ENCODE measurements at regions not wholly inside any gene's neighbourhood (a gene's known extent, or its start where the extent isn't known, plus 50 kb on each side); places are given as distances from the start of the nearest gene placed in this dataset.
"Not testable (repeated sequence)": the region's sequence is repeated elsewhere in the genome, so short reads cannot be mapped to it uniquely, and the experiment has no call there.

DNA sequence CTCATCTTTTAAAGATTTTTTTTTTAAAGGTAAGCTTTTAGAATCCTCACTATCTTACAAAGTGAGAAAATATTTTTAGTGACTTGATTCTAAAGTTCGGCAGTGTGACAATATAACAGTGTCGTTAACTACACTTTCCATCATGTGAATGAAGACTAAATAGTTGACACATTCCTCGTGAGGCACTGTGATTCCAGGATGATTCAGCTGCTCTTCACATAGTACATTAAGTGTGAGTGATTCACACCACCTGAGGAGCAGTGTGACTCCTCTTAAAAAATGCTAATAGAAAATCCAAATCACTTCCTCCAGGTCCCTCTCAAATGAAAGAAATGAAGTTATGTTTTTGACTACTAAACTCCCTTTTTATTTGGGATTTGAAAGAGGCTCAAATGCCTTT, 589.5 kb downstream of the GABRG2 start:
- Mint-ChIP-seq H3K4me1 (no peaks in the 10 kb centered on the region), H3K27ac (no peak overlapping the region), H3K36me3 (no peaks in the 10 kb centered on the region), H3K9me3 (peaks cover 0 to 8% of the 10 kb centered on the region in 2 donors), H3K4me3 (no peak overlapping the region), H3K27me3 (no peaks in the 10 kb centered on the region)
- ATAC-seq (replicated peaks) (no peak), DNase-seq (no peak)

DNA sequence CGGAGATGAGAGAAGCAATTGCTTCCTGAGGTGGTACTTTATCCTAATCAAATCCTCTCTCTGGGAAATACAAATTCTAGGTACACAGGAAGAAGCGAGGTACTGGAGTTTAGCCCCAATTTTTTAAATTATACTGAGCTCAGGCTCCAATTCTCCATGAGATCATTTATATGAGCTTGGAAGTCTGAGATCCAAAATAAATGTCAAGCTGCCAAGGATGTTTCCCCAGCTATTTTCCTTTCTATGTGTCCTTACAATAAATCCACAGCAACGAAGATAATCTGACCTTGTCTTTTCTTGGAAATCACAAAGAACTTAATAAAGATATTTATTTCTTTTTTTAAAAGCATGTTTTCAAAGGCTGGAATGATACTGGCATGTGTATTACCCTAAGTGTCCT, 597.3 kb downstream of the GABRG2 start:
- H3K4me3 Mint-ChIP-seq: no peak overlapping the region
- DNase-seq: no peak
- no peaks in the 10 kb centered on the region for H3K27me3 Mint-ChIP-seq
- no peak for ATAC-seq (replicated peaks)
- peaks cover 0 to 2% of the 10 kb centered on the region in 2 donors for H3K9me3 Mint-ChIP-seq
- H3K4me1 Mint-ChIP-seq: no peaks in the 10 kb centered on the region
- no peak overlapping the region for H3K27ac Mint-ChIP-seq
- no peaks in the 10 kb centered on the region for H3K36me3 Mint-ChIP-seq

DNA sequence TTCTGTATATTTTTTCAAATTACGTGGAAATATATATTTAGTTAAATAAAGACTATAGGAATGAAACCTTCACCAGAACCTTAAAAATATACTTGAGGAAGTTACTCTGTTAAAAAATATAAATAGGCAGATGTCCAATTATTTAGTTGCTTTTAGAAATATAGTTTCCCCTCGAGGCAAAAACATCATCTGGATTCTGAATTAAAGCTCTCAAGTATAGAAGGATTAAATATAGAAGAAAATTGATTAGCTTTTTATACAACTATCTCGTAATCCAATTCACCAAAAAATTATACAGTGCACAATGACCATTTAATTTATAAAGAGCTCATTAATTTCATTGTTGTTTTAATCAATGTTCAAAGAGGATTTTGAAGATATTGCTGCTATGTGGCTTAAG, 601.4 kb downstream of the GABRG2 start:
- Mint-ChIP-seq H3K4me1 (no peaks in the 10 kb centered on the region), H3K27ac (no peak overlapping the region), H3K27me3 (no peaks in the 10 kb centered on the region), H3K9me3 (peaks cover 0 to 2% of the 10 kb centered on the region in 2 donors), H3K4me3 (no peak overlapping the region), H3K36me3 (no peaks in the 10 kb centered on the region)
- no peak for DNase-seq
- no peak for ATAC-seq (replicated peaks)

DNA sequence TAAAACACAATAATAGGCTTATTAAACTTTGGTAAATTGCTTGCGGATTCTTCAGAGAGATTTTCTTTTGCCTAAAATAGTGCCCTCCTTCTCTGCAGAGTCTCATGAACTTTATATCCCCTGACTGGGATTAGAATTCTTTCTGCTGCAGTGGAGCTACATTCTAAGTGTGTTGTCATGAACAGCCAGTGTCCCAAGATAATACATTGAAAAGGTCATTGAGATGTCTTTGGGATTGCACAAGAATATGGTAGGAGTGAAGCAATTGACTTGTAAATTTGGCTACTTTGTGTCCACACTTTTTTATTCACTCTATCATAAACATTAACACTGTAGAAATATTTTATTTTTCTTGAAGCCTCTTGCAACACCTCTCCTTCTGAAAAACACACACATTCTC, 604.5 kb downstream of the GABRG2 start:
- H3K27me3 Mint-ChIP-seq: no peaks in the 10 kb centered on the region
- ATAC-seq (replicated peaks): no peak
- H3K27ac Mint-ChIP-seq: no peak overlapping the region
- DNase-seq: no peak
- H3K4me3 Mint-ChIP-seq: no peak overlapping the region
- no peaks in the 10 kb centered on the region for H3K36me3 Mint-ChIP-seq
- peaks cover 2 to 7% of the 10 kb centered on the region in 2 donors for H3K9me3 Mint-ChIP-seq
- H3K4me1 Mint-ChIP-seq: no peaks in the 10 kb centered on the region

DNA sequence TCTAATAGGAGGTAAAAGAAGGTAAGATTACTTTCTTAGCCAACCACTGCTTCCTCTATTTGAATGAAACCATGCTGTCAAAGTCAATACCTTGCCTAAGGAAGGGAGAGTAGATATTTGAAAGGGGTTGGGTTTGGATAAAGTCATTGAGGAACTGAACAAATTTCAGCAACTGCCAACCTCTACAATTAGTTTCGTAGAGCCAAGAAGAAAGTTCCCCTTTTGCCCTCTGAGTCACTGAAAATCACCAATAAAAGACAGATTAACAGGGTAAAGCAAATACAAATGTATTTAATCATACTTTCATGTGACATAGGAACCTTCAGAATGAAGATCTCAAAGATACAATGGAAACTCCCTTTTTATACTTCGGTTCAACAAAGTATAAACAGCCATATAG, 615.7 kb downstream of the GABRG2 start:
- H3K27ac Mint-ChIP-seq: no peak overlapping the region
- peaks cover 3 to 10% of the 10 kb centered on the region in 2 donors for H3K9me3 Mint-ChIP-seq
- DNase-seq: no peak
- no peaks in the 10 kb centered on the region for H3K27me3 Mint-ChIP-seq
- no peaks in the 10 kb centered on the region for H3K36me3 Mint-ChIP-seq
- peaks cover 0 to 5% of the 10 kb centered on the region in 2 donors for H3K4me1 Mint-ChIP-seq
- H3K4me3 Mint-ChIP-seq: no peak overlapping the region
- peak; percentile 59 to 85 for ATAC-seq (replicated peaks)

DNA sequence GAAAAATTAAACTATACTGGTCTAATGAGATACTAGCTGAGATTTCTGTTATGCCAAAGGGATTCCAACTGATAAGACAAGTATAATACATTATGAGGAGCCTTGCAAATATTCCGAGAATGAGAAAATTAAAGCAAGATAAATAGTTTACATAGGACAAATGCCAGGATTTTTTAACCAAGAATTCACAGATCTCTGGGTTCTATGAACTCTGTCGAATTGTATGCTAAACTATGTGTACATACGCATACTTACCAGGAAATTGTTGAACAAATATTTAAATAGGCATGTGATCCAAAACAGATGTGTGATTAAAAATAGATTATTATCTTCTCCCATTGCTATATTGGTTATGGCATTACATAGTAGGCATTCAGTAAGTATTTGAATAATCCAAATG, 616.6 kb downstream of the GABRG2 start:
- Mint-ChIP-seq H3K27me3 (no peaks in the 10 kb centered on the region), H3K36me3 (no peaks in the 10 kb centered on the region), H3K4me1 (peaks cover 0 to 5% of the 10 kb centered on the region in 2 donors), H3K4me3 (no peak overlapping the region), H3K9me3 (peaks cover 3 to 14% of the 10 kb centered on the region in 2 donors), H3K27ac (peak overlapping the region; percentile 6)
- DNase-seq (no peak), ATAC-seq (replicated peaks) (no peak)

DNA sequence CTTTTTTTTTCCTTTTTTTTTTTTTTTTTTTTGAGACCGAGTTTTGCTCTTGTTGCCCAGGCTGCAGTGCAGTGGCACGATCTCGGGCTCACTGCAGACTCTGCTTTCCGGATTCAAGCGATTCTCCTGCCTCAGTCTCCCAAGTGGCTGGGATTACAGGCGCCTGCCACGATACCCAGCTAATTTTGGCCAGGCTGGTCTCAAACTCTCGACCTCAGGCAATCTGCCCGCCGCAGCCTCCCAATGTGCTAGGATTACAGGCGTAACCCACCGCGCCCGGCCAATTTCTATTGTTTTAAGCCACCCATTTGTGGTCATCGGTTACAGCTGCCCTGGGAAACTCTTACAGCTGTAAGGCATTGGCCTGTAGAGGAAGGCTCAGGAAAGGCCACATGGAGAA, 617.7 kb downstream of the GABRG2 start:
- Mint-ChIP-seq H3K9me3 (peaks cover 3 to 14% of the 10 kb centered on the region in 2 donors), H3K4me3 (no peak overlapping the region), H3K27ac (no peak overlapping the region), H3K27me3 (no peaks in the 10 kb centered on the region), H3K4me1 (peaks cover 0 to 5% of the 10 kb centered on the region in 2 donors), H3K36me3 (no peaks in the 10 kb centered on the region)
- DNase-seq (no peak), ATAC-seq (replicated peaks) (no peak)

DNA sequence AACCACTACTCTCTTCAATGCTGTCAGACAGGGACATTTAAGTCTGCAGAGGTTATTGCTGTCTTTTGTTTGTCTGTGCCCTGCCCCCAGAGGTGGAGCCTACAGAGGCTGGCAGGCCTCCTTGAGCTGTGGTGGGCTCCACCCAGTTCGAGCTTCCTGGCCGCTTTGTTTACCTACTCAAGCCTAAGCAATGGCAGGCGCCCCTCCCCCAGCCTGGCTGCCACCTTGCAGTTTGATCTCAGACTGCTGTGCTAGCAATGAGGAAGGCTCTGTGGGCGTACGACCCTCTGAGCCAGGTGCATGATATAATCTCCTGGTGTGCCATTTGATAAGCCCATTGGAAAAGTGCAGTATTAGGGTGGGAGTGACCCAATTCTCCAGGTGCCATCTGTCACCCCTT, 628.7 kb downstream of the GABRG2 start:
- DNase-seq; ATAC-seq (replicated peaks); H3K27ac Mint-ChIP-seq; H3K9me3 Mint-ChIP-seq; H3K4me3 Mint-ChIP-seq; H3K4me1 Mint-ChIP-seq; H3K36me3 Mint-ChIP-seq; H3K27me3 Mint-ChIP-seq: not testable (repeated sequence)

DNA sequence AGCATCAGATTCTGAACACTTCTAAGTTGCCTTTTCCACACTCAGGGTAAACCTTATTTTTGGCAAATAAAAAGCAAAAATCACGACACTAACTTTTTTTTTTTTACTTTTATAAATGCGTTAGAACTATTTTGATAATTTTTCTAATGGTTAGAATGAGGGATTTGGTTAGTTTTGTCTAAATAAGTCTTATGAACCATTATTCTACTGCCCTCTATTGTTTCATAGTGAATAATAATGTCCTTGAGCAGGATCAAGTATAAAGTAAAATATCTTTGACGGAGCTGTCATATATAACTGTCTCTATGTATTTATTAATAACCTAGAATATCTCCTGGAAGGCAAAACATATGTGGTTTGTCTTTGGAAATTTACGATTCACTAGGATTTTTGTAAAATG, 631.8 kb downstream of the GABRG2 start:
- H3K4me1 Mint-ChIP-seq: no peaks in the 10 kb centered on the region
- peaks cover 4% of the 10 kb centered on the region in 2 donors for H3K9me3 Mint-ChIP-seq
- no peaks in the 10 kb centered on the region for H3K27me3 Mint-ChIP-seq
- no peak overlapping the region for H3K27ac Mint-ChIP-seq
- DNase-seq: no peak
- ATAC-seq (replicated peaks): no peak
- no peaks in the 10 kb centered on the region for H3K36me3 Mint-ChIP-seq
- no peak overlapping the region for H3K4me3 Mint-ChIP-seq

DNA sequence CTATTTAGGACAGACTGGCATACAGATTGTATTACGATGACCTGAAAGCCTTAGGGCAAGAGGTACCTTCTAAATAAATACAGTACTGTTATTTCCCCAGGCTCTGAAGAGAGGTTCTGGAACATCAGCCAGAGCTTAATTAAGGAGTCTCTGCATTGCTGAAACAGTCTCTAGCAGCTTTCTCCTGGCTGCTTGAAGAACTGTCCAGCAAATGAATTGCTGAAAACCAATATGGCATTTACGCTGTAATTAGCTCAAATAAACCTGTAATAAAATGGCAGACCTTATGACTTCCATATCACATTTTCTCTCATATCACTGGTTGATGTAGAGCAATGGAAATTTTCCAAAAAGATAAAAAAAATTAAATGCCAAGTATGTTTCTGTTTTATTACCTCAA, 636.3 kb downstream of the GABRG2 start:
- Mint-ChIP-seq H3K36me3 (no peaks in the 10 kb centered on the region), H3K9me3 (peaks cover 0 to 1% of the 10 kb centered on the region in 2 donors), H3K4me1 (no peaks in the 10 kb centered on the region), H3K27ac (no peak overlapping the region), H3K4me3 (no peak overlapping the region), H3K27me3 (no peaks in the 10 kb centered on the region)
- DNase-seq (no peak), ATAC-seq (replicated peaks) (no peak)

DNA sequence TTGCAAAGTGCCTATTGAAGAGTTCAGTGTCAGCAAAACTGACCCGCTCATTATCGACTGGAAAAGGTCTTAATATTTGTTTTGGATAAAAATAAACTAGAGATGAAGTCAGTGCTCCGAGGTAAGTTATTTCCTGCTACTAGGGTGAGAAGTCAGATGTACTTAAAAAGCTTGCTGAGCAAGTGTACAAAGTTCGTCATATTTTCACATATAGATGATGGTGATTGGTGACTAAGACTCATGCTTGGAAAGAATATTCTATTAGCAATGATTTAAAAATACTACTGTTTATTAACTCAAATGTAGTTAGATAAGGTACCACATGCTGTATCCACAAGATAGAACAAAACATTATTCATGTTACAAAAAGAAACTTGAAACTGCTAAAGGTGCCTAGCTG, 643.7 kb downstream of the GABRG2 start:
- H3K36me3 Mint-ChIP-seq: no peaks in the 10 kb centered on the region
- no peaks in the 10 kb centered on the region for H3K27me3 Mint-ChIP-seq
- H3K4me1 Mint-ChIP-seq: no peaks in the 10 kb centered on the region
- peaks cover 0 to 2% of the 10 kb centered on the region in 2 donors for H3K9me3 Mint-ChIP-seq
- DNase-seq: no peak
- no peak for ATAC-seq (replicated peaks)
- H3K27ac Mint-ChIP-seq: no peak overlapping the region
- H3K4me3 Mint-ChIP-seq: no peak overlapping the region

DNA sequence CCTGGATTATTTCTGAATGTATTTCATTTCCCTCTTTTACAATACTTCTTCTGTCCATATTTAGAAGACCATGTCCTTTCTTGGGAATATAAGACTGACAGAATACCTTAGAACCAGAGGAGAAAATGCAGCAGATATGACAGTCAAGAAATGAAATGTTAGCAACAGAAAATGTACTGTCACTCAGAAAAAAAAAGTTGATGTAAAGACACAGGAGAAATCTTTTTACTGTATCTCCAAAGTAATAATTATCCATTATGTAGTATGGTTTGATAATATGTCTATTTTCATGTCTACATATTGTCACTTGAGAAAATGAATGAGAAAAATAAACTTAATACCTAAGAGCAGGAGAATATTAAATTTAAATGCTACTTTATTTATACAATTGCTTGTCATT, 652.1 kb downstream of the GABRG2 start:
- Mint-ChIP-seq H3K9me3 (peaks cover 5 to 10% of the 10 kb centered on the region in 2 donors), H3K27ac (no peak overlapping the region), H3K36me3 (no peaks in the 10 kb centered on the region), H3K4me1 (no peaks in the 10 kb centered on the region), H3K27me3 (no peaks in the 10 kb centered on the region), H3K4me3 (no peak overlapping the region)
- DNase-seq: no peak
- no peak for ATAC-seq (replicated peaks)

DNA sequence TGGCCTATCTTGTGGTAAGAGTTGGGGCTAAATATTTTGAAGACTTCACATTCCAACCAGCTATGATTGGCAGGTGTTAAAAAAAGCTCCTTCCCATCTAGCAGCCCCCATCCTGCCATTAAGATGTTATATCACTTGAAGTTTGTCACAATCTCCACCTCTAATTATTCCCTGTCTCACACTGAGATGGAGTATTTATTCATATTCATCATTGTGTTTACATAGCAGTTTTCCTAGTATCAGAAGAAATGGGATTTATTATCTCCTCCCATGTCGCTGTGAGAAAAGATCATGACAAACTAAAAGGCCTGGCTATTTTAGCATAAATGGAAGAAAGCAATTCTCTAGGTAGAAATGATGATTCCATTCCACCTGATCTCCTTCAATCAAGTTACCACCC, 653.6 kb downstream of the GABRG2 start:
- DNase-seq: no peak
- ATAC-seq (replicated peaks): no peak
- Mint-ChIP-seq H3K36me3 (no peaks in the 10 kb centered on the region), H3K4me1 (no peaks in the 10 kb centered on the region), H3K4me3 (no peak overlapping the region), H3K27me3 (no peaks in the 10 kb centered on the region), H3K27ac (no peak overlapping the region), H3K9me3 (peaks cover 5 to 10% of the 10 kb centered on the region in 2 donors)

DNA sequence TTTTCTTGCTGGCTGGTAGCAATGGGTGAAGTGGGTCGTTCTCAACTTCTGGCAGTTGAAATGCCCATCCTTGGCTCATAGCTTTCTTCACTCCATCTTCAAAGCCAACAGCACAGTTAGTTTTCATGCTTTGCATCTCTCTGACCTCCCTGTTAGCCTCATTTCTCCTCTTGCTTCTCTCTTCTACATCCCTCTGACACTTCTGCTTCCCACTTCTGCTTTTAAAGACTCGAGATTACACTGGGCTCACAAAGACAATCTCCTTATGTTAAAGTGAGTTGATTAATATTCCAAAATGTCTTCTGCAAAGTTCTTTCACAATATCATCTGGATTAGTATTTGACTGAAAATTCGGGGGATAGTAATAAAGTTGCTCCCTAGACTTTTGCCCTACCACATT, 684.8 kb upstream of the CCNG1 start:
- H3K4me3 Mint-ChIP-seq: no peak overlapping the region
- no peak for DNase-seq
- H3K4me1 Mint-ChIP-seq: no peaks in the 10 kb centered on the region
- H3K27me3 Mint-ChIP-seq: no peaks in the 10 kb centered on the region
- H3K27ac Mint-ChIP-seq: no peak overlapping the region
- no peaks in the 10 kb centered on the region for H3K36me3 Mint-ChIP-seq
- peaks cover 0 to 5% of the 10 kb centered on the region in 2 donors for H3K9me3 Mint-ChIP-seq
- no peak for ATAC-seq (replicated peaks)

DNA sequence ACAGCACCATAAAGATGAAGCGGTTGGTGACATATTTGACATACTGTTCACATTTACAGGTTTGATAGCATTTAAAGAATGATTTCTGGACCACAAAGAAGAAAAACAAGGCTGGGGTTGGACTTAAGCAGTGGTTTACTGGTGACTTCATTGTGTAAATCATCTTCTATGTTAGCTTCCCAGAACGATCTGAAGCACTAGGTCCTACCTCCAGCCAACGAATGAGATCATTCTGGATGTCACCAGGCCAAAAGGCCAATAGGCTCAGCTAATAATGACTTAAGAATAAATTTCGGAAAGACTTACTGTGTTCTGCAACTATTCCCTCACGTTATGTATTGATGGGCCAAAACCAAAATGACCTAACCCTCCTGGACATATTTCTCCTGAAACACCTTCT, 675.3 kb upstream of the CCNG1 start:
- Mint-ChIP-seq H3K36me3 (no peaks in the 10 kb centered on the region), H3K27me3 (no peaks in the 10 kb centered on the region), H3K27ac (no peak overlapping the region), H3K4me3 (no peak overlapping the region), H3K9me3 (peaks cover 0 to 7% of the 10 kb centered on the region in 2 donors), H3K4me1 (no peaks in the 10 kb centered on the region)
- DNase-seq (no peak), ATAC-seq (replicated peaks) (no peak)

DNA sequence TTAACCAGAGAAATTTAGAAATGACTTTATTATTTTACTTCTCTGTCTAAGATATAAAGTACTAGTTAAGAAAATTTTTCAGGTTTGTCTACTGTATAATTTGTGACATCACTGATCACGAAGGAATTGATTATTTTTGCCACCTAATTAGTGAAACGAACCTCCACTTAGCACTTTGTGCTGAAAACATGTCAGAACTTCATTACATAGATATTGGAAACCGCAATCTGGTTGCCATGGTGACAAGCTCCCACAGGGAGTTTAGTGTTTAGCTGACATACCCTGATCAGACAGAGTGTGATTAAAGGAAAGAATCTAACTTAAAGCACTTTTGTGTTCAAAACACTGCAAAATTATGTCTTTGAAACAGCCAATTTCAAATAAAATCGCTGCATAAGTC, 668.4 kb upstream of the CCNG1 start:
- DNase-seq: no peak
- H3K27ac Mint-ChIP-seq: no peak overlapping the region
- no peaks in the 10 kb centered on the region for H3K4me1 Mint-ChIP-seq
- no peaks in the 10 kb centered on the region for H3K27me3 Mint-ChIP-seq
- H3K9me3 Mint-ChIP-seq: peaks cover 3 to 7% of the 10 kb centered on the region in 2 donors
- H3K36me3 Mint-ChIP-seq: no peaks in the 10 kb centered on the region
- H3K4me3 Mint-ChIP-seq: no peak overlapping the region
- ATAC-seq (replicated peaks): no peak

All from stimulated activated naive B cell treated with anti-CD40 and anti-IgM and Interleukin-4, amounts not matched to agents 10 μg/mL and 1 μg/mL and 100 μg/mL, for 72 hours (primary cell).